Naive thymus-derived CD4-positive, alpha-beta T cell (primary cell): ENCODE measurements at regions not wholly inside any gene's neighbourhood (a gene's known extent, or its start where the extent isn't known, plus 50 kb on each side); places are given as distances from the start of the nearest gene placed in this dataset.
"Not testable (repeated sequence)": the region's sequence is repeated elsewhere in the genome, so short reads cannot be mapped to it uniquely, and the experiment has no call there.

Experiments used
- ATAC-seq: fragments of 150-1000 bp; cut with Tn5 transposase; 2 replicates; pipeline ENCODE4 v1.10.0; 2021; ENCODE audit warnings: mild to moderate bottlenecking, moderate library complexity
- CTCF ChIA-PET: fragments of 350-600 bp; sonication (Branson Sonifier 250); formaldehyde crosslinking; loops from one replicate; lab custom pipeline; 2021; ENCODE audit warnings: antibody characterized with exemption; lab: Charles Lee
- POLR2A ChIA-PET: fragments of 350-600 bp; sonication (Branson Sonifier 250); formaldehyde crosslinking; loops from one replicate; lab custom pipeline; 2021; ENCODE audit warnings: antibody characterized with exemption, inconsistent platforms; lab: Charles Lee
- DNase-seq, 9 donors: peaks; one replicate each; pipeline versions ENCODE4 v3.0.0 to v3.0.0-alpha.2; 2020 to 2022; ENCODE audit warnings: mixed read lengths in 1 of 9
- H3K27ac ChIP-seq: one replicate; pipeline ENCODE4 v1.7.0; 2013; ENCODE audit warnings: mild to moderate bottlenecking, low read depth, low read length, moderate library complexity
- H3K27me3 ChIP-seq, 2 donors: one replicate each; pipeline ENCODE4 v1.7.0; 2013; ENCODE audit warnings: low read length in 2 of 2, mild to moderate bottlenecking in 2 of 2, moderate library complexity in 2 of 2; ENCODE audit not compliant: control insufficient read depth in 2 of 2, insufficient read depth in 2 of 2
- H3K36me3 ChIP-seq, 3 experiments: 1 replicate in 2 of 3; 2 replicates in 1 of 3; pipeline ENCODE4 v1.7.0; 2013; ENCODE audit warnings: low read length in 3 of 3, mild to moderate bottlenecking in 3 of 3, moderate library complexity in 1 of 3; ENCODE audit not compliant: insufficient read depth in 3 of 3, control insufficient read depth in 2 of 3
- H3K4me1 ChIP-seq, 2 donors: one replicate each; pipeline ENCODE4 v1.7.0; 2013; ENCODE audit warnings: low read length in 2 of 2, mild to moderate bottlenecking in 2 of 2, moderate library complexity in 1 of 2; ENCODE audit not compliant: control insufficient read depth in 2 of 2, insufficient read depth in 2 of 2
- H3K4me3 ChIP-seq: 2 replicates; pipeline ENCODE4 v1.7.0; 2013; ENCODE audit warnings: mild to moderate bottlenecking, low read length
- H3K9me3 ChIP-seq, 3 experiments: 1 replicate in 2 of 3; 2 replicates in 1 of 3; pipeline ENCODE4 v1.7.0; 2013; ENCODE audit warnings: low read length in 3 of 3; ENCODE audit not compliant: control insufficient read depth in 2 of 3
- H3K27ac Mint-ChIP-seq, 9 donors: one replicate each; pipeline ENCODE4 v1.8.0; 2020 to 2022; ENCODE audit warnings: mixed read lengths in 9 of 9, mild to moderate bottlenecking in 8 of 9, moderate library complexity in 5 of 9, inconsistent platforms in 2 of 9
- H3K27me3 Mint-ChIP-seq, 5 donors: one replicate each; pipeline ENCODE4 v1.8.0; 2021 to 2022; ENCODE audit warnings: mixed read lengths in 5 of 5, mild to moderate bottlenecking in 1 of 5
- H3K36me3 Mint-ChIP-seq, 5 donors: one replicate each; pipeline ENCODE4 v1.8.0; 2020 to 2022; ENCODE audit warnings: mixed read lengths in 5 of 5, mild to moderate bottlenecking in 3 of 5, inconsistent platforms in 1 of 5
- H3K4me1 Mint-ChIP-seq, 7 donors: one replicate each; pipeline ENCODE4 v1.8.0; 2020 to 2022; ENCODE audit warnings: mixed read lengths in 7 of 7, mild to moderate bottlenecking in 3 of 7, inconsistent platforms in 1 of 7
- H3K4me3 Mint-ChIP-seq, 10 donors: one replicate each; pipeline ENCODE4 v1.8.0; 2020 to 2022; ENCODE audit warnings: mild to moderate bottlenecking in 10 of 10, mixed read lengths in 10 of 10, moderate library complexity in 6 of 10, inconsistent platforms in 2 of 10
- H3K9me3 Mint-ChIP-seq, 11 donors: one replicate each; pipeline ENCODE4 v1.8.0; 2020 to 2022; ENCODE audit warnings: mixed read lengths in 11 of 11, mild to moderate bottlenecking in 4 of 11, inconsistent platforms in 1 of 11, moderate library complexity in 1 of 11
- intact Hi-C, 2 donors: fragments of 100-400 bp; cut with micrococcal nuclease; formaldehyde crosslinking; loops; one replicate each; pipeline ENCODE4 v1.15.1; 2023

DNA sequence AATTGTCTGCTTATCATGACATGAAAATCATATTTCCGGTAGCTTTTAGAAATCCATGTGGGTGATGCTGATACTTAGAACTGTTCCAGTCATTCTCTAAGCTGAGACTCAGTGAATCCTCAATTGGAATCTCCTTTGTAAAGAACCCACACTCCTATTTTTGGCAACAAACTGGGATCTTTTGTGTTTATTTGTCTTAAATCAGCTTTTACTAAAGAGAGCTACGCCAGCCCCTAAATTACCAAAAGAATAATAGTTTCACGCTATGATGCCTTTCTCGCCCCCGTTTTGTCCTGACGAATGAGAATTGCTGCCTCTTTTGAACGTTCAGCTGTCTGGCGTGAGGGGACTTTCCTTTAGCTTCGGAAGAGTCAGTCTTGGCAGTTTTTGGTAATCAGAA lies 195.9 kb downstream of the SHOX start:
- Histone ChIP-seq H3K27me3 (no peaks in the 10 kb centered on the region), H3K36me3 (no peaks in the 10 kb centered on the region), H3K27ac (no peak overlapping the region), H3K4me1 (no peaks in the 10 kb centered on the region), H3K9me3 (no peaks in the 10 kb centered on the region), H3K4me3 (no peak overlapping the region)
- intact Hi-C loops = no loop called here
- no peaks in the 10 kb centered on the region for H3K36me3 Mint-ChIP-seq
- H3K9me3 Mint-ChIP-seq = peaks cover 0 to 19% (median 4%) of the 10 kb centered on the region in 11 donors
- peaks cover 0 to 3% (median 0%) of the 10 kb centered on the region in 7 donors for H3K4me1 Mint-ChIP-seq
- no peaks in the 10 kb centered on the region for H3K27me3 Mint-ChIP-seq
- ChIA-PET CTCF (no interaction called here), POLR2A (no interaction called here)
- no peak overlapping the region for H3K27ac Mint-ChIP-seq
- no peak for ATAC-seq
- DNase-seq = no peak
- no peak overlapping the region for H3K4me3 Mint-ChIP-seq

DNA sequence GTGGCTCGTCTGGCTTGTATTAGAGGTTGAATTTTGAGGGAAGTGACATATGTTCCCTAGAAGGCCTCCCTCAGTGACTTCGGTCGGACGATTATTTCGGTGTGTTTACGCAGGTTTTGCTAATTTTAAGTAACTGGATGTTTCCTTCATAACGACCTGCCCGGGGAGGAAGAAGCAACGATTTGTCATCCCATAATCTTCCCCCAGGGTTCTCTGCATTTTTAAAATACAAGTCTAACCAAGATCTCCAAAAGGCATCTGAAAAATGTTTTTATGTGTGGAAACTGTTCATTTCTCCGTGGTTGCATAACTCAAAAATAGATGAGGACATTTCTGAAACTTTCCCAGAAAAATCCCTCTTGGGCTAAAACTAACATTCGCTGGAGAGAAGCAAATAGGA lies 195.4 kb downstream of the SHOX start:
- CTCF ChIA-PET = no interaction called here
- DNase-seq = no peak
- Histone ChIP-seq H3K27ac (no peak overlapping the region), H3K4me3 (no peak overlapping the region), H3K27me3 (no peaks in the 10 kb centered on the region), H3K9me3 (no peaks in the 10 kb centered on the region), H3K36me3 (no peaks in the 10 kb centered on the region), H3K4me1 (no peaks in the 10 kb centered on the region)
- POLR2A ChIA-PET = no interaction called here
- H3K4me1 Mint-ChIP-seq = peaks cover 0 to 3% (median 0%) of the 10 kb centered on the region in 7 donors
- H3K36me3 Mint-ChIP-seq = no peaks in the 10 kb centered on the region
- no peak overlapping the region for H3K4me3 Mint-ChIP-seq
- H3K9me3 Mint-ChIP-seq = peaks cover 0 to 19% (median 4%) of the 10 kb centered on the region in 11 donors
- ATAC-seq = no peak
- no peaks in the 10 kb centered on the region for H3K27me3 Mint-ChIP-seq
- no peak overlapping the region for H3K27ac Mint-ChIP-seq
- intact Hi-C loops = no loop called here

DNA sequence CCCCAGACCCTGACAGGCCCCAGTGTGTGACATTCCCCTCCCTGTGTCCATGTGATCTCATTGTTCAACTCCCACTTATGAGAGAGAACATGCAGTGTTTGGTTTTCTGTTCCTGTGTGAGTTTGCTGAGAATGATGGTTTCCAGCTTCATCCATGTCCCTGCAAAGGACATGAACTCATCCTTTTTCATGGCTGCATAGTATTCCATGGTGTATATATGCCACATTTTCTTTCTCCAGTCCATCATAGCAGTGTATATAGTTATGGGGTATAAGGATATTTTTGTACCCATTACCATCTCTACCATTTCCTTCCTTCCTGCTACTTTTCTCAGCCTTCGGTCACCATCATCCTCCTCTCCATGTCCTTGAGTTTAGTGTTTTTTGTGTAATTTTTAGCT lies 192.5 kb downstream of the SHOX start:
- not testable (repeated sequence) for ATAC-seq

DNA sequence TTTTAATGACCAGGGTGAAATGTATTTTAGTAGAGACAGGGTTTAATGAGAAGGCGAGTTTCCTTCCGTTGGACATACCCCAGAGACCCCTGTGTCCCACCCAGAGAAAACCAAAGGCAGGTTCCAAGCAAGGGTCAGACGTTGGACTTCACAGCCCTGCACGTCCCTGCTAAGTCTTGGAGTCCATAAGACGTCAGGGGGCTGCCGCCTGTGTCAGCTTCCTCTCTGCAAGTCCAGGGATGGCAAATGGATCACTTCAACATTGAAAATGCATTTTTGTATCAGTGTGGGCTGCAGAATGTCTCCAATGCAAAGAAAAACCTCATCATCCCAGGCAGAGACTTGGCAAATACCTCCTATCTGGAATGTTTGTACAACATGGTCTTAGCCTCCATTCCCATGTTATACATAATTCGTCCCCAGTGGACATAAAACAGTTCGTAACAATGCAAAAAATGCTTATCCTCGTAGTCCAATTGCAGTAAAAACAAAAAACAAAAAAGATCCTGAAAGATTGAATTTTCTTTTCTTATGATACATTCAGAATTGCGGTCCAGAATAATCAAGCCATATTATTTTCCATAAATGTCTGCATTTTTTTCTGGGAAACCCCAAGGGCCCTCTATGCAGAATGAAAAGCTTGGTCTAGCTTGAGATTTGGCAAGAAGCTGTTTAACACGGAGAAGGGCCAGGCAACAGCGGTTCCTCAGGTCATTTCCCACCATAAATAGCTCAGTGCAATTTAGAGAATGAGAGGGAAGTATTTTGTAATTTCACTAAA lies 190.9 kb downstream of the SHOX start:
- Mint-ChIP-seq H3K27ac (no peak overlapping the region), H3K4me1 (no peaks in the 10 kb centered on the region), H3K4me3 (no peak overlapping the region), H3K27me3 (no peaks in the 10 kb centered on the region), H3K36me3 (no peaks in the 10 kb centered on the region), H3K9me3 (peaks cover 0 to 17% (median 3%) of the 10 kb centered on the region in 11 donors)
- Histone ChIP-seq H3K27ac (no peak overlapping the region), H3K4me3 (no peak overlapping the region), H3K4me1 (no peaks in the 10 kb centered on the region), H3K36me3 (no peaks in the 10 kb centered on the region), H3K27me3 (no peaks in the 10 kb centered on the region), H3K9me3 (no peaks in the 10 kb centered on the region)
- intact Hi-C loops = no loop called here
- DNase-seq (no peak), ATAC-seq (no peak)
- ChIA-PET CTCF (no interaction called here), POLR2A (no interaction called here)

More for the DNA sequence above, 192.5 kb downstream of the SHOX start:
- H3K36me3 ChIP-seq, H3K36me3 Mint-ChIP-seq, H3K4me1 ChIP-seq, H3K27me3 Mint-ChIP-seq, intact Hi-C loops, H3K4me3 ChIP-seq, H3K4me3 Mint-ChIP-seq, DNase-seq, H3K27ac Mint-ChIP-seq, CTCF ChIA-PET, POLR2A ChIA-PET, H3K27ac ChIP-seq, H3K4me1 Mint-ChIP-seq, H3K9me3 ChIP-seq, H3K27me3 ChIP-seq: not testable (repeated sequence)
- H3K9me3 Mint-ChIP-seq = peaks cover 0 to 17% (median 3%) of the 10 kb centered on the region in 11 donors

- intact Hi-C loops = no loop called here
- CTCF ChIA-PET = no interaction called here
- Mint-ChIP-seq H3K36me3 (no peaks in the 10 kb centered on the region), H3K9me3 (peaks cover 0 to 17% (median 5%) of the 10 kb centered on the region in 11 donors), H3K27ac (no peak overlapping the region), H3K4me1 (no peaks in the 10 kb centered on the region), H3K27me3 (no peaks in the 10 kb centered on the region), H3K4me3 (no peak overlapping the region)
- no peaks in the 10 kb centered on the region for H3K27me3 ChIP-seq
- H3K4me1 ChIP-seq = no peaks in the 10 kb centered on the region
- no peak overlapping the region for H3K4me3 ChIP-seq
- H3K9me3 ChIP-seq = no peaks in the 10 kb centered on the region
- no peak for ATAC-seq
- DNase-seq = no peak
- H3K27ac ChIP-seq = no peak overlapping the region
- H3K36me3 ChIP-seq = no peaks in the 10 kb centered on the region
- POLR2A ChIA-PET = no interaction called here
Observed at GRCh38 chrX:819684-820083, 189.1 kb downstream of the SHOX start.

DNA sequence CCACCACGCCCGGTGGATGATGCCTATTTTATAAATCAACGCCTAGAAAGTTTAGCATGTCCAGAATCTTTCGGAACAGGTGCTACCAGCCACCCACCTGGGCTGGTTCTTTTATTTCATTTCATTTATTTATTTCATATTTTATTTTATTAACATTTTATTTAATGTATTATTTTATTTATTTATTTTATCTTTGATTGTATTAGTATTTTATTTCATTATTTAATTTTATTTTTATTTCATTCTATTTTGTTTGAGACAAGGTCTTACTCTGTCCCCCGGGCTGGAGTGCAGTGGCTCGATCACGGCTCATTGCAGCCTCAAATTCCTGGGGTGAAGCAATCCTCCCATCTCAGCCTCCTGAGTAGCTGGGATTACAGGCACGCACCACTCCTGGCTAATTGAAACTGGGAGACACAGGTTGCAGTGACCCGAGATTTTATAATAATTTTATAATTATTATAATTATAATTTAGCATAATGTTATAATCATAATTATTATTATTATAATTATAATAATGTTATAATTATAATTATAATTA lies 187.2 kb downstream of the SHOX start:
- DNase-seq (no peak), ATAC-seq (no peak)
- H3K27ac ChIP-seq = no peak overlapping the region
- no peaks in the 10 kb centered on the region for H3K27me3 ChIP-seq
- no peak overlapping the region for H3K4me3 Mint-ChIP-seq
- H3K9me3 Mint-ChIP-seq = peaks cover 0 to 13% (median 5%) of the 10 kb centered on the region in 11 donors
- intact Hi-C loops = no loop called here
- no peaks in the 10 kb centered on the region for H3K4me1 ChIP-seq
- H3K4me1 Mint-ChIP-seq = no peaks in the 10 kb centered on the region
- CTCF ChIA-PET = no interaction called here
- H3K9me3 ChIP-seq = no peaks in the 10 kb centered on the region
- no peaks in the 10 kb centered on the region for H3K36me3 Mint-ChIP-seq
- H3K27ac Mint-ChIP-seq = no peak overlapping the region
- H3K27me3 Mint-ChIP-seq = no peaks in the 10 kb centered on the region
- no peak overlapping the region for H3K4me3 ChIP-seq
- POLR2A ChIA-PET = no interaction called here
- H3K36me3 ChIP-seq = no peaks in the 10 kb centered on the region

GRCh38 chrX:817147-817546 lies 186.6 kb downstream of the SHOX start:
- H3K36me3 ChIP-seq, CTCF ChIA-PET, H3K9me3 ChIP-seq, H3K4me1 ChIP-seq, ATAC-seq, H3K27ac ChIP-seq, intact Hi-C loops, H3K4me3 ChIP-seq, H3K27me3 Mint-ChIP-seq, H3K4me3 Mint-ChIP-seq, H3K27ac Mint-ChIP-seq, H3K4me1 Mint-ChIP-seq, POLR2A ChIA-PET, H3K36me3 Mint-ChIP-seq, H3K27me3 ChIP-seq: not testable (repeated sequence)
- H3K9me3 Mint-ChIP-seq = peaks cover 0 to 11% (median 4%) of the 10 kb centered on the region in 11 donors
- peak in 1 of 9 donors; percentile 7 for DNase-seq
